HepG2 (cell line): ENCODE measurements at regions not wholly inside any gene's neighbourhood (a gene's known extent, or its start where the extent isn't known, plus 50 kb on each side); places are given as distances from the start of the nearest gene placed in this dataset.

Experiments
- ATAC-seq: fragments of 200-7000 bp; cut with Tn5 transposase; 3 replicates; pipeline ENCODE4 v1.9.1; 2020; ENCODE audit warnings: mild to moderate bottlenecking, moderate library complexity
- BruUV-seq: library from RNA; stranded (reverse); fragments of 400-500 nt; replicated peaks from 2 replicates; lab custom pipeline; 2021; lab: Mats Ljungman, UMichigan
- CTCF ChIA-PET: fragments of 300-600 bp; formaldehyde crosslinking; extraction: SDS; loops from one replicate; lab custom pipeline; 2021; ENCODE audit warnings: low total read pairs, inconsistent platforms, low intra/inter-chr PET ratio; lab: Yijun Ruan, JAX
- POLR2A ChIA-PET: fragments of 350-600 bp; sonication (Branson Sonifier 250); formaldehyde crosslinking; loops from one replicate; lab custom pipeline; 2020; ENCODE audit warnings: antibody characterized with exemption, inconsistent platforms; lab: Yijun Ruan, JAX
- DNase-seq: peaks from one replicate; pipeline ENCODE4 v3.0.0-alpha.2; 2015; ENCODE audit warnings: low spot score
- FAIRE-seq: peaks from 3 replicates; lab custom pipeline; 2011; peaks lifted over from hg19 to GRCh38; lab: Jason Lieb, UNC
- H2AFZ ChIP-seq: one replicate; pipeline ENCODE4 v1.6.1; 2011; ENCODE audit warnings: low read length, inconsistent platforms
- H3K27ac ChIP-seq: fragments of 300-600 bp; 3 replicates; pipeline ENCODE4 v1.8.0; 2011; ENCODE audit warnings: mixed run types, mild to moderate bottlenecking, mixed read lengths, low read length, inconsistent platforms; ENCODE audit not compliant: insufficient read depth; ENCODE audit errors: extremely low read length
- H3K27me3 ChIP-seq, 2 experiments: fragments of 200-600 bp in 1 of 2; 2 replicates in 1 of 2; 3 replicates in 1 of 2; pipeline versions ENCODE4 v1.6.0 to v1.8.0; 2011; ENCODE audit warnings: low read length in 2 of 2, mild to moderate bottlenecking in 2 of 2, moderate library complexity in 2 of 2, inconsistent platforms in 1 of 2; ENCODE audit not compliant: insufficient read depth in 2 of 2, control insufficient read depth in 1 of 2
- H3K36me3 ChIP-seq, 2 experiments: fragments of 200-600 bp in 1 of 2; replicated peaks in 1 of 2; 2 replicates in 1 of 2; 3 replicates in 1 of 2; pipeline versions ENCODE4 v1.5.1 to v1.8.0; 2011; ENCODE audit warnings: low read length in 2 of 2, inconsistent platforms in 1 of 2; ENCODE audit not compliant: insufficient read depth in 2 of 2, control insufficient read depth in 1 of 2
- H3K4me1 ChIP-seq: 2 replicates; pipeline ENCODE4 v1.5.1; 2012; ENCODE audit warnings: low read length, inconsistent platforms; ENCODE audit not compliant: insufficient read depth
- H3K4me2 ChIP-seq: 2 replicates; pipeline ENCODE4 v1.6.0; 2011; ENCODE audit warnings: low read depth, low read length, inconsistent platforms
- H3K4me3 ChIP-seq, 3 experiments: fragments of 200-600 bp in 1 of 3; sonication (generic), shearing (Covaris generic) in 1 of 3; replicated peaks in 1 of 3; 2 replicates each; pipeline ENCODE4 v1.5.1; 2011 to 2016; ENCODE audit warnings: low read length in 3 of 3, inconsistent platforms in 2 of 3, low read depth in 2 of 3, mild to moderate bottlenecking in 2 of 3, control low read depth in 1 of 3, mixed read lengths in 1 of 3; ENCODE audit not compliant: insufficient read depth in 1 of 3
- H3K79me2 ChIP-seq: one replicate; pipeline ENCODE4 v1.6.1; 2011; ENCODE audit warnings: low read length, inconsistent platforms; ENCODE audit not compliant: insufficient read depth
- H3K9ac ChIP-seq: 2 replicates; pipeline ENCODE4 v1.6.0; 2011; ENCODE audit warnings: mild to moderate bottlenecking, low read depth, low read length, inconsistent platforms; ENCODE audit not compliant: insufficient read depth
- H3K9me3 ChIP-seq: 2 replicates; pipeline ENCODE4 v1.5.1; 2012; ENCODE audit warnings: mild to moderate bottlenecking, low read length
- H4K20me1 ChIP-seq: 2 replicates; pipeline ENCODE4 v1.6.0; 2011; ENCODE audit warnings: inconsistent platforms, mild to moderate bottlenecking, low read length, moderate library complexity; ENCODE audit not compliant: insufficient read depth
- HNRNPUL1 ChIP-seq: fragments of 200-400 bp; formaldehyde crosslinking; IDR thresholded peaks from 2 replicates; pipeline ENCODE4 v1.6.1; 2017; ENCODE audit warnings: low read depth, mild to moderate bottlenecking, low read length, moderate library complexity
- PCBP1 ChIP-seq: fragments of 200-400 bp; formaldehyde crosslinking; IDR thresholded peaks from 2 replicates; pipeline ENCODE4 v1.6.1; 2017; ENCODE audit warnings: mild to moderate bottlenecking, low read depth, low read length, borderline replicate concordance
- PLRG1 ChIP-seq: fragments of 450-650 bp; conservative IDR thresholded peaks from 2 replicates; pipeline ENCODE4 v1.6.1; 2016
- RAD51 ChIP-seq: fragments of 450-650 bp; IDR thresholded peaks from 2 replicates; pipeline ENCODE4 v1.6.1; 2016; ENCODE audit warnings: borderline replicate concordance
- RORA ChIP-seq: sonication (generic); formaldehyde crosslinking; IDR thresholded peaks from 2 replicates; pipeline ENCODE4 v1.5.0; 2020; ENCODE audit warnings: mild to moderate bottlenecking, missing genetic modification reagents, moderate library complexity
- TEAD2 ChIP-seq: sonication (generic); formaldehyde crosslinking; IDR thresholded peaks from 2 replicates; pipeline ENCODE4 v1.9.0; 2021; ENCODE audit warnings: missing genetic modification reagents
- ZBTB42 ChIP-seq: sonication (generic); formaldehyde crosslinking; IDR thresholded peaks from 2 replicates; pipeline ENCODE4 v1.5.0; 2020; ENCODE audit warnings: mild to moderate bottlenecking, missing genetic modification reagents
- ZNF282 ChIP-seq: fragments of 450-650 bp; IDR thresholded peaks from 2 replicates; pipeline ENCODE4 v1.6.1; 2018; ENCODE audit not compliant: partially characterized antibody
- ZNF431 ChIP-seq: sonication (generic); formaldehyde crosslinking; IDR thresholded peaks from 2 replicates; pipeline ENCODE4 v1.9.0; 2022; ENCODE audit warnings: missing genetic modification reagents, low read depth, mild to moderate bottlenecking, borderline replicate concordance
- ZNF670 ChIP-seq: sonication (generic); formaldehyde crosslinking; IDR thresholded peaks from 2 replicates; pipeline ENCODE4 v1.8.0; 2022; ENCODE audit warnings: mild to moderate bottlenecking, missing genetic modification reagents, borderline replicate concordance
- WGBS: methylation state at CpG from one replicate; pipeline ENCODE4 v1.1.6; 2017; ENCODE audit warnings: low lambda C conversion rate; 5-methylcytosine and 5-hydroxymethylcytosine counted together
- in situ Hi-C: cut with HindIII; loops from 2 replicates; pipeline ENCODE4 v1.10.0; 2017; ENCODE audit warnings: low pct_unique_long_range_greater_than_20kb; ENCODE audit not compliant: extremely low pct_ligation_motif_present
- intact Hi-C: fragments of 100-400 bp; cut with micrococcal nuclease; formaldehyde crosslinking; loops from one replicate; pipeline ENCODE4 v1.10.0; 2022; ENCODE audit not compliant: unreplicated experiment
- TF ChIP-seq, protein P1 (sequence below): sonication (generic); formaldehyde crosslinking; IDR thresholded peaks from 2 replicates; pipeline ENCODE4 v1.4.0; 2020; ENCODE audit warnings: mild to moderate bottlenecking, low read depth, missing genetic modification reagents
- TF ChIP-seq, protein P2 (sequence below): sonication (generic); formaldehyde crosslinking; IDR thresholded peaks from 2 replicates; pipeline ENCODE4 v1.5.1; 2020; ENCODE audit warnings: missing genetic modification reagents, mild to moderate bottlenecking, borderline replicate concordance
- TF ChIP-seq, protein P3 (sequence below): sonication (generic); formaldehyde crosslinking; IDR thresholded peaks from 2 replicates; pipeline ENCODE4 v1.4.0; 2020; ENCODE audit warnings: low read depth, mild to moderate bottlenecking, missing genetic modification reagents

- TF ChIP-seq, protein P1, sequence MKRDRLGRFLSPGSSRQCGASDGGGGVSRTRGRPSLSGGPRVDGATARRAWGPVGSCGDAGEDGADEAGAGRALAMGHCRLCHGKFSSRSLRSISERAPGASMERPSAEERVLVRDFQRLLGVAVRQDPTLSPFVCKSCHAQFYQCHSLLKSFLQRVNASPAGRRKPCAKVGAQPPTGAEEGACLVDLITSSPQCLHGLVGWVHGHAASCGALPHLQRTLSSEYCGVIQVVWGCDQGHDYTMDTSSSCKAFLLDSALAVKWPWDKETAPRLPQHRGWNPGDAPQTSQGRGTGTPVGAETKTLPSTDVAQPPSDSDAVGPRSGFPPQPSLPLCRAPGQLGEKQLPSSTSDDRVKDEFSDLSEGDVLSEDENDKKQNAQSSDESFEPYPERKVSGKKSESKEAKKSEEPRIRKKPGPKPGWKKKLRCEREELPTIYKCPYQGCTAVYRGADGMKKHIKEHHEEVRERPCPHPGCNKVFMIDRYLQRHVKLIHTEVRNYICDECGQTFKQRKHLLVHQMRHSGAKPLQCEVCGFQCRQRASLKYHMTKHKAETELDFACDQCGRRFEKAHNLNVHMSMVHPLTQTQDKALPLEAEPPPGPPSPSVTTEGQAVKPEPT (CRISPR knock-in tag) = no peak
Measured at GRCh38 chr1:86296305-86297205, 99.6 kb downstream of the ODF2L start (continued).

DNA sequence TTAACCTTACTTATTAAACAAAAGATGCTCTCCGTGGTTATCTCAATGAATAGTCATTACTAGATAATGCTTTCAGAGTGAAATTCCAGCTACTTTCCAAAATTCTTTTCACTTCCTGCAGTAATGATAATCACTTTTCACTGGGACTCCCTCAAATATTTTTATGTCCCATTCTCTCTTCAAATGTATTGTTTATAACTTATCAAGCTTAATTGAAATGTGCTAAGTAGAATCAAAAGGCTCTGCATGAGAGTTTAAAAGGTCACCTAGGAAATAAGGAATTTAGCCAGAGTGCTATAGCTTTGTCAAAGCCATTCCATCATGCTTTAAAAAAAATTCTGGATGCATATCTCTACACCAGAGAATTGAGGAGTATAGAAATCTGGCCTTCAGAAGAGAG is 106.4 kb downstream of the ODF2L start:
- Histone ChIP-seq H2AFZ (no peak overlapping the region), H3K27me3 (no peaks in the 10 kb centered on the region), H3K4me1 (no peaks in the 10 kb centered on the region), H3K27ac (no peak overlapping the region), H3K4me2 (no peak overlapping the region), H4K20me1 (no peaks in the 10 kb centered on the region), H3K79me2 (no peaks in the 10 kb centered on the region), H3K9ac (no peak overlapping the region), H3K4me3 (no peak overlapping the region), H3K36me3 (no peaks in the 10 kb centered on the region), H3K9me3 (no peaks in the 10 kb centered on the region)
- intact Hi-C loops (no loop called here), in situ Hi-C loops (no loop called here)
- 0% methylated on average over 1 of the region's 1 CpG for WGBS
- ATAC-seq (no peak), FAIRE-seq (no peak), DNase-seq (no peak)
- BruUV-seq = no TSS peak
- TF ChIP-seq PLRG1 (no peak), TEAD2 (CRISPR knock-in tag) (no peak), PCBP1 (no peak), ZNF431 (CRISPR knock-in tag) (no peak), RORA (CRISPR knock-in tag) (no peak), HNRNPUL1 (no peak), ZNF670 (CRISPR knock-in tag) (no peak), ZBTB42 (CRISPR knock-in tag) (no peak), RAD51 (no peak), ZNF282 (no peak)
- TF ChIP-seq, protein P2, sequence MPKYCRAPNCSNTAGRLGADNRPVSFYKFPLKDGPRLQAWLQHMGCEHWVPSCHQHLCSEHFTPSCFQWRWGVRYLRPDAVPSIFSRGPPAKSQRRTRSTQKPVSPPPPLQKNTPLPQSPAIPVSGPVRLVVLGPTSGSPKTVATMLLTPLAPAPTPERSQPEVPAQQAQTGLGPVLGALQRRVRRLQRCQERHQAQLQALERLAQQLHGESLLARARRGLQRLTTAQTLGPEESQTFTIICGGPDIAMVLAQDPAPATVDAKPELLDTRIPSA (CRISPR knock-in tag) = no peak
- TF ChIP-seq, protein P3, sequence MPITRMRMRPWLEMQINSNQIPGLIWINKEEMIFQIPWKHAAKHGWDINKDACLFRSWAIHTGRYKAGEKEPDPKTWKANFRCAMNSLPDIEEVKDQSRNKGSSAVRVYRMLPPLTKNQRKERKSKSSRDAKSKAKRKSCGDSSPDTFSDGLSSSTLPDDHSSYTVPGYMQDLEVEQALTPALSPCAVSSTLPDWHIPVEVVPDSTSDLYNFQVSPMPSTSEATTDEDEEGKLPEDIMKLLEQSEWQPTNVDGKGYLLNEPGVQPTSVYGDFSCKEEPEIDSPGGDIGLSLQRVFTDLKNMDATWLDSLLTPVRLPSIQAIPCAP (CRISPR knock-in tag) = no peak
- POLR2A ChIA-PET = no interaction called here
- CTCF ChIA-PET = no interaction called here
